ENCODE measurements at regions not wholly inside any gene's neighbourhood (a gene's known extent, or its start where the extent isn't known, plus 50 kb on each side); places are given as distances from the start of the nearest gene placed in this dataset.

- no peak for DNase-seq
- no peak overlapping the region for H3K4me3 Mint-ChIP-seq
- no peaks in the 10 kb centered on the region for H3K4me1 Mint-ChIP-seq (ENCODE audit: low read depth)
- no peaks in the 10 kb centered on the region for H3K9me3 Mint-ChIP-seq
- no peak for TF ChIP-seq CTCF (IDR thresholded peaks at IDR 0.05)
- peaks cover 6% of the 10 kb centered on the region for H3K27me3 Mint-ChIP-seq (ENCODE audit: insufficient read depth)
- no peak overlapping the region for H3K27ac Mint-ChIP-seq
- H3K36me3 Mint-ChIP-seq (ENCODE audit: low read depth) = no peaks in the 10 kb centered on the region
These were observed 121.4 kb downstream of the CTAGE1 start for GRCh38 chr18:22296304-22296703.

GRCh38 chr18:22293417-22293816 is 124.0 kb downstream of the GATA6 start:
- no peak for TF ChIP-seq CTCF (IDR thresholded peaks at IDR 0.05)
- no peak overlapping the region for H3K27ac Mint-ChIP-seq
- no peak for DNase-seq
- H3K36me3 Mint-ChIP-seq (ENCODE audit: low read depth) = no peaks in the 10 kb centered on the region
- no peaks in the 10 kb centered on the region for H3K4me1 Mint-ChIP-seq (ENCODE audit: low read depth)
- H3K9me3 Mint-ChIP-seq = no peaks in the 10 kb centered on the region
- H3K4me3 Mint-ChIP-seq = no peak overlapping the region
- H3K27me3 Mint-ChIP-seq (ENCODE audit: insufficient read depth) = peaks cover 2% of the 10 kb centered on the region

- Mint-ChIP-seq H3K4me1 (ENCODE audit: low read depth) (peaks cover 8% of the 10 kb centered on the region; the same call in 1 of the 2 replicates), H3K36me3 (ENCODE audit: low read depth) (no peaks in the 10 kb centered on the region), H3K27me3 (ENCODE audit: insufficient read depth) (peaks cover 20% of the 10 kb centered on the region), H3K27ac (no peak overlapping the region), H3K9me3 (no peaks in the 10 kb centered on the region), H3K4me3 (no peak overlapping the region)
- no peak for TF ChIP-seq CTCF (IDR thresholded peaks at IDR 0.05)
- DNase-seq = no peak
These were observed 120.6 kb downstream of the GATA6 start for GRCh38 chr18:22290004-22290403.

GRCh38 chr18:22286585-22286984 is 117.2 kb downstream of the GATA6 start:
- Mint-ChIP-seq H3K4me3 (no peak overlapping the region), H3K9me3 (no peaks in the 10 kb centered on the region), H3K27ac (no peak overlapping the region), H3K27me3 (ENCODE audit: insufficient read depth) (peaks cover 18% of the 10 kb centered on the region), H3K4me1 (ENCODE audit: low read depth) (peaks cover 24% of the 10 kb centered on the region), H3K36me3 (ENCODE audit: low read depth) (no peaks in the 10 kb centered on the region)
- no peak for DNase-seq
- TF ChIP-seq CTCF (IDR thresholded peaks at IDR 0.05) = no peak

GRCh38 chr18:22285361-22286140 is 116.2 kb downstream of the GATA6 start:
- Mint-ChIP-seq H3K9me3 (no peaks in the 10 kb centered on the region), H3K4me3 (no peak overlapping the region), H3K27ac (no peak overlapping the region), H3K4me1 (ENCODE audit: low read depth) (peaks cover 24% of the 10 kb centered on the region), H3K27me3 (ENCODE audit: insufficient read depth) (peaks cover 21% of the 10 kb centered on the region), H3K36me3 (ENCODE audit: low read depth) (no peaks in the 10 kb centered on the region)
- TF ChIP-seq CTCF (IDR thresholded peaks at IDR 0.05) = no peak
- no peak for DNase-seq

Measured in HFFc6 (cell line).